NB4 (cell line): ENCODE measurements at regions not wholly inside any gene's neighbourhood (a gene's known extent, or its start where the extent isn't known, plus 50 kb on each side); places are given as distances from the start of the nearest gene placed in this dataset.

Experiments
- DNase-seq: peaks from one replicate; pipeline ENCODE4 v3.0.0; 2010; ENCODE audit warnings: low read depth
- H3K4me3 ChIP-seq: one replicate; pipeline ENCODE4 v1.5.1; 2011; ENCODE audit warnings: mild to moderate bottlenecking, low read depth, low read length, moderate library complexity
- MYC ChIP-seq: IDR thresholded peaks from 2 replicates; pipeline ENCODE4 v1.6.1; 2011; ENCODE audit warnings: low read depth, low read length
- POLR2A ChIP-seq: IDR thresholded peaks from 2 replicates; pipeline ENCODE4 v1.6.1; 2011; ENCODE audit warnings: mild to moderate bottlenecking; ENCODE audit not compliant: insufficient read length; ENCODE audit errors: extremely low read depth
- TF ChIP-seq, protein P1 (sequence below): IDR thresholded peaks from 2 replicates; pipeline ENCODE4 v1.6.1; 2011; ENCODE audit warnings: low read depth, low read length
- TF ChIP-seq, protein P2 (sequence below): IDR thresholded peaks from one replicate; pipeline ENCODE4 v1.5.1; 2012; ENCODE audit warnings: low read depth, low read length

DNA sequence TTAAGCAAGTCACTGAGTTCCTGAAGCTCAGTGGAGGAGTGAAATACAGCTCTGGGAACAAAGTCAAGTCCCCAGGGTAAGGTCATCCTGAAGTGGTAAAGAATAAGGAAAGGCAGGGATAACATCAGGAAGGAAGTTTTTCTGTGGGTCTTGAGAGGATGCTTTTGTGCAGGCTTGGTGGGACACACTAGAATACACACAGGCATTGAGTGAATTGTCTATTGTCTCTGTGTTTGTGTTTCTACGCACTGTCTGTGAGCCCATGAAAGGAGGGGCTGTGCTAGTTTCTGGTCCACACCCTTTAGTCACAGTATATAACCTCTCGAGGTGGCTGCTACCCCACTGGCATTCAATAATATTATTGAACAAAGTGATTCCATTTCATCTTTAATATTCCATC lies 95.8 kb upstream of the ABCB5 start:
- H3K4me3 ChIP-seq = no peak overlapping the region
- TF ChIP-seq, protein P1, sequence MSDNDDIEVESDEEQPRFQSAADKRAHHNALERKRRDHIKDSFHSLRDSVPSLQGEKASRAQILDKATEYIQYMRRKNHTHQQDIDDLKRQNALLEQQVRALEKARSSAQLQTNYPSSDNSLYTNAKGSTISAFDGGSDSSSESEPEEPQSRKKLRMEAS = no peak
- TF ChIP-seq MYC (no peak), POLR2A (no peak)
- TF ChIP-seq, protein P2, sequence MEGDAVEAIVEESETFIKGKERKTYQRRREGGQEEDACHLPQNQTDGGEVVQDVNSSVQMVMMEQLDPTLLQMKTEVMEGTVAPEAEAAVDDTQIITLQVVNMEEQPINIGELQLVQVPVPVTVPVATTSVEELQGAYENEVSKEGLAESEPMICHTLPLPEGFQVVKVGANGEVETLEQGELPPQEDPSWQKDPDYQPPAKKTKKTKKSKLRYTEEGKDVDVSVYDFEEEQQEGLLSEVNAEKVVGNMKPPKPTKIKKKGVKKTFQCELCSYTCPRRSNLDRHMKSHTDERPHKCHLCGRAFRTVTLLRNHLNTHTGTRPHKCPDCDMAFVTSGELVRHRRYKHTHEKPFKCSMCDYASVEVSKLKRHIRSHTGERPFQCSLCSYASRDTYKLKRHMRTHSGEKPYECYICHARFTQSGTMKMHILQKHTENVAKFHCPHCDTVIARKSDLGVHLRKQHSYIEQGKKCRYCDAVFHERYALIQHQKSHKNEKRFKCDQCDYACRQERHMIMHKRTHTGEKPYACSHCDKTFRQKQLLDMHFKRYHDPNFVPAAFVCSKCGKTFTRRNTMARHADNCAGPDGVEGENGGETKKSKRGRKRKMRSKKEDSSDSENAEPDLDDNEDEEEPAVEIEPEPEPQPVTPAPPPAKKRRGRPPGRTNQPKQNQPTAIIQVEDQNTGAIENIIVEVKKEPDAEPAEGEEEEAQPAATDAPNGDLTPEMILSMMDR = no peak
- no peak for DNase-seq

DNA sequence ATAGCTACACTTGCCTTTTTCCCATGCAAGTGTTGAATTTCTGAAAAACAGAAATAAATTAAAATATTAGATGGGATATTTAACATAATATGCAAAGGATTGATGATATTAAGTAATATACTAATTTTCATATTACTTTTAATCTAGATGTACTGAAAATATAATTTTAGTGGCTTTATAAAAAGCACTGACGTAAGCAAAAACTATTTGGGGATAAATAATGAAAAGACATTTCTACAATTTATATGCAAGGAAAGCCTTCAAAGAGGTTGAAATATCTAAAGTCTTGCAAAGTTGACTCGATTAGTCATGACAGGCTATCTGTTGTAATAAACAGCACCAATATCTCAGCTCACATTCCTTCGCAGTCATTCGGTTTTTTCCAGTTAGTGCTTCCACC lies 94.9 kb upstream of the ABCB5 start:
- no peak for DNase-seq
- TF ChIP-seq, protein P2 = no peak
- TF ChIP-seq POLR2A = no peak
- TF ChIP-seq, protein P1 = no peak
- TF ChIP-seq MYC = no peak
- no peak overlapping the region for H3K4me3 ChIP-seq

DNA sequence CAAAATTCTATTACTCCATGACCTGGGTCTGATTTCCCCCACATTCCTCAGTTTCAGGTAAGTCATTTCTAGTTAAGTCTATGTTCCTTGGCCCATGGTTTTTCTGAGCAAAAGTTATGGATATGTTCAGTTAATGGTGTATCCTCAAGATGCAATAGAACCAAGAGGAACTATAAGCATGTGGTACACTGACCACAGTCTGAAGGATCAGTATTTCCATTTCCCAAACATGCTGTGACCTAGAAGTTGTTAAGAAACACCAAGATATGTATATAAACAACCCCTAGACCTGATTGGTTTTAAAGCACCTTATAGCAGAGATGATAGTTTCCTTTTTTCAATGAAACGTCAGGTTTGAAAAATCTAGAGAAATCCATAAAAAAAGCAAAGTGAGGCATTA lies 94.2 kb upstream of the ABCB5 start:
- TF ChIP-seq POLR2A (no peak), MYC (no peak)
- TF ChIP-seq, protein P2 = no peak
- TF ChIP-seq, protein P1 = no peak
- no peak overlapping the region for H3K4me3 ChIP-seq
- DNase-seq = no peak

DNA sequence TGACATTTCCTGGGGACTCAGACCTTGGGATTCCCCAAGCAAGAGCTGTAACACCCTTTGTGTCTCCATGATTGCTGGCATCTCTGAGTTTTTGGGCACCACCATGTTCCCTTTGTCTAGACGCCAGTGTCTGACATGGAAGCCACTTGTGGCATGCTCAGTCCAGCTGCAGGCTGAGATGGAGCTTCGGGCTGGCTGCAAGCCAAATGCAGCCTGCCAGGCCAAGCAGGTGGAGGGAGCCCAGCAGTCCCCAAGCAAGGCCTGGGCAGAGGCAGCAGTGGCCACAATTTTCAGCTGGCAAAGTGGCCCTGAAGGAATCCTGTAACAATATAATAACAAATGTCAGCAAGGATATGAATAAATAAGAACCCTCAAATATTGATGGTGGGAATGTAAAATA lies 86.2 kb upstream of the ABCB5 start:
- H3K4me3 ChIP-seq = no peak overlapping the region
- no peak for DNase-seq
- no peak for TF ChIP-seq MYC
- no peak for TF ChIP-seq POLR2A
- TF ChIP-seq, protein P1 = no peak
- TF ChIP-seq, protein P2 = no peak

DNA sequence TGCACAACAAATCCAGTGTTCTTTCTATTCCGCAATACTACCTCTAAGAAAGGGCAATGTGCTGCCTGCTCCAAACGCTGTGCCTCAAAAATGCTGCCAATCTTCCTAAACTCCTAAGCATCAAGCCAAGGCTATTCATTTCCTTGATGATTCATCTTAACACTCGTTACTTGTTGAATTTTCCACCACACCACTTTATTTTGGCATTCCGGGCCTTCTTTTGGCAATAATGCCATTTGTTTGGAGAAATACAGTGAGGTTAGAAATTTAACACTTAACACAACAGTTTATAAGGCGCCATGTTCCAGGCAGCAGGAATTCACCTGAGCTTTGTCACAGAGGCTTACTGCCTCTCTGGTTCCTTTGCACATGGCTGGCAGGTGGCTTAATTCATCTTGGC lies 82.6 kb upstream of the ABCB5 start:
- TF ChIP-seq MYC (no peak), POLR2A (no peak)
- TF ChIP-seq, protein P1 = no peak
- TF ChIP-seq, protein P2 = no peak
- DNase-seq = no peak
- no peak overlapping the region for H3K4me3 ChIP-seq

DNA sequence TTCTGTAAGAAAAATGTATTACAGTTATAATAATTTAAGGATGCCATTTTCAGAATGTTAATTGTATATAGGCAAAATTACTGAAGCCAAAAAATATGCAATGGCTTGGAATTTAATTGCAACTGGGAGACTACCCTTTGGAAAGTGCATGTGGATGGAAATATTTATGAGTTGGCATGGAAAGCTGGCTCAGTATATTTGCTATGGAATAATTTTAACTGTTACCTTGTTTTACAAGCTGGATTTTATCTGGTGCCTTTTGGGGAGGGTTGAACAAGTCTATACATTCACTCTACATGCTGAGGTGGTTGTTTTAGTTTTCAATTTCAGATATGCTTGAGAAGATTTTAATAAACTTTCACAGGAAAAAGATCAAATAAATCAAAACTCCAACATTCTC lies 80.9 kb upstream of the ABCB5 start:
- no peak for DNase-seq
- TF ChIP-seq, protein P1 = no peak
- TF ChIP-seq POLR2A (no peak), MYC (no peak)
- TF ChIP-seq, protein P2 = no peak
- no peak overlapping the region for H3K4me3 ChIP-seq
